Body of pancreas (tissue), 4 donors: ENCODE measurements at regions not wholly inside any gene's neighbourhood (a gene's known extent, or its start where the extent isn't known, plus 50 kb on each side); places are given as distances from the start of the nearest gene placed in this dataset.

Source experiments
- CTCF ChIP-seq, 7 experiments: fragments of 450-650 bp in 4 of 7; fragments of 200-600 bp in 3 of 7; sonication (generic) in 3 of 7; IDR thresholded peaks; one replicate each; pipeline ENCODE4 v1.5.1; 2016 to 2019; ENCODE audit warnings: antibody characterized with exemption in 7 of 7
- POLR2A ChIP-seq, 3 donors: fragments of 450-650 bp; IDR thresholded peaks; one replicate each; pipeline ENCODE4 v1.6.1; 2016; ENCODE audit warnings: antibody characterized with exemption in 3 of 3, mild to moderate bottlenecking in 2 of 3

DNA sequence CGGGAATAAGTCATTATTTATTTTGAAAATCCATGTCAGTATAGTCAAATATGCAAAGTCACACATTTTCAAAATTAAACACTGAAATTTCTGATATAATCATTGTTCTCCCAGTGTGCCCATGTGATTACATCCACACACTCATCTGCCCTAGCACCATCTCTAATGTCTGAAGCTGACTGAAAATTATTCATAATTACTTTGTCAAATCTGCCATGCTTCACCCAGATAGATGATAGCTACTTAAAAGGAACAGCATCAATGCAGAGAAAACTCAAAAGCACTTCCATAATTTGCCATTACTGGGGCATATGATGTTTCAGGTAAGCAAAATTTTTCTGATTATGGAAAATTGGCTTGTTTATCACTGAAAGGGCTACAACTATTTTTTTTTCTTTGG, 1433.3 kb upstream of the IGFBP7 start:
- TF ChIP-seq CTCF (IDR thresholded peaks at IDR 0.05): no peak
- no peak for TF ChIP-seq POLR2A (IDR thresholded peaks at IDR 0.05)
